ENCODE measurements at regions not wholly inside any gene's neighbourhood (a gene's known extent, or its start where the extent isn't known, plus 50 kb on each side); places are given as distances from the start of the nearest gene placed in this dataset.
"Not testable (repeated sequence)": the region's sequence is repeated elsewhere in the genome, so short reads cannot be mapped to it uniquely, and the experiment has no call there.

- H3K27me3 ChIP-seq (replicated peaks in 1 of 2; ENCODE audit: control insufficient read depth in 2 of 2, insufficient read depth in 2 of 2, low read length in 1 of 2): no peaks in the 10 kb centered on the region
- no peaks in the 10 kb centered on the region for H3K4me1 ChIP-seq (ENCODE audit: control insufficient read depth, insufficient read depth, low read length)
- no peaks in the 10 kb centered on the region for H3K79me2 ChIP-seq (ENCODE audit: control insufficient read depth, insufficient read depth, low read length)
- no peak overlapping the region for H3K4me2 ChIP-seq (ENCODE audit: control insufficient read depth, insufficient read depth)
- H3K27ac ChIP-seq (ENCODE audit: control insufficient read depth, insufficient read depth): no peak overlapping the region
- TF ChIP-seq USF2 (IDR thresholded peaks at IDR 0.05; ENCODE audit: borderline replicate concordance, low read depth, low read length): no peak
- ATAC-seq (no peak), DNase-seq (ENCODE audit: low read depth, low spot score) (no peak), FAIRE-seq (no peak)
- BruUV-seq (replicated peaks): no TSS peak
- ChIA-PET RAD21 (ENCODE audit: unreplicated experiment) (no interaction called here), CTCF (interaction anchor here (0.7 kb wide), 1 partner anchor 95 kb away, joined by 3 read pairs; no protein-coding TSS in a partner anchor), SMC1A (ENCODE audit: uncharacterized antibody, unreplicated experiment) (interaction anchor here (0.6 to 1.4 kb wide), 2 partner anchors 13 to 1110 kb away, joined by 3 to 4 read pairs; no protein-coding TSS in a partner anchor), POLR2A (no interaction called here)
- H2AFZ ChIP-seq (ENCODE audit: control insufficient read depth, low read depth, low read length): no peak overlapping the region
- H3K9ac ChIP-seq (ENCODE audit: control insufficient read depth, insufficient read depth, low read length): no peak overlapping the region
- H3K9me3 ChIP-seq (replicated peaks; ENCODE audit: control insufficient read depth, insufficient read depth, low read length): no peaks in the 10 kb centered on the region
- H3K36me3 ChIP-seq (ENCODE audit: control insufficient read depth in 2 of 2, insufficient read depth in 2 of 2, low read length in 1 of 2): no peaks in the 10 kb centered on the region
- in situ Hi-C loops (cut with MboI): no loop called here
- no peaks in the 10 kb centered on the region for H4K20me1 ChIP-seq (ENCODE audit: control insufficient read depth, insufficient read depth)
- intact Hi-C loops (cut with micrococcal nuclease; ENCODE audit: unreplicated experiment): no loop called here
- no peak overlapping the region for H3K4me3 ChIP-seq
- WGBS (ENCODE audit: insufficient coverage, insufficient replicate concordance, low lambda C conversion rate, missing lambda C conversion rate): 0% methylated on average over 2 of the region's 2 CpGs
Observed at GRCh38 chr2:82992968-82993367, 1466.1 kb downstream of the SUCLG1 start.

- DNase-seq (ENCODE audit: low read depth, low spot score); H3K9me3 ChIP-seq (replicated peaks; ENCODE audit: control insufficient read depth, insufficient read depth, low read length); H3K79me2 ChIP-seq (ENCODE audit: control insufficient read depth, insufficient read depth, low read length); SMC1A ChIA-PET (ENCODE audit: uncharacterized antibody, unreplicated experiment); H3K9ac ChIP-seq (ENCODE audit: control insufficient read depth, insufficient read depth, low read length); H3K36me3 ChIP-seq (ENCODE audit: control insufficient read depth in 2 of 2, insufficient read depth in 2 of 2, low read length in 1 of 2); intact Hi-C loops (cut with micrococcal nuclease; ENCODE audit: unreplicated experiment); POLR2A ChIA-PET; BruUV-seq (replicated peaks); H3K27ac ChIP-seq (ENCODE audit: control insufficient read depth, insufficient read depth); in situ Hi-C loops (cut with MboI); H3K4me1 ChIP-seq (ENCODE audit: control insufficient read depth, insufficient read depth, low read length); FAIRE-seq; H2AFZ ChIP-seq (ENCODE audit: control insufficient read depth, low read depth, low read length); H3K4me3 ChIP-seq; H3K27me3 ChIP-seq (replicated peaks in 1 of 2; ENCODE audit: control insufficient read depth in 2 of 2, insufficient read depth in 2 of 2, low read length in 1 of 2); H4K20me1 ChIP-seq (ENCODE audit: control insufficient read depth, insufficient read depth); CTCF ChIA-PET; RAD21 ChIA-PET (ENCODE audit: unreplicated experiment); ATAC-seq; H3K4me2 ChIP-seq (ENCODE audit: control insufficient read depth, insufficient read depth): not testable (repeated sequence)
- WGBS (ENCODE audit: insufficient coverage, insufficient replicate concordance, low lambda C conversion rate, missing lambda C conversion rate): 30% methylated on average over 6 of the region's 6 CpGs
Observed at GRCh38 chr2:82987706-82988105, 1471.4 kb downstream of the SUCLG1 start.
